Immature natural killer cell (primary cell): ENCODE measurements at regions not wholly inside any gene's neighbourhood (a gene's known extent, or its start where the extent isn't known, plus 50 kb on each side); places are given as distances from the start of the nearest gene placed in this dataset.
"Not testable (repeated sequence)": the region's sequence is repeated elsewhere in the genome, so short reads cannot be mapped to it uniquely, and the experiment has no call there.

Experiments
- DNase-seq, 3 donors: peaks; one replicate each; pipeline ENCODE4 v3.0.0; 2022; ENCODE audit warnings: mixed read lengths in 1 of 3
- H3K27ac Mint-ChIP-seq, 6 donors: one replicate each; pipeline ENCODE4 v1.8.0; 2020; ENCODE audit warnings: mixed read lengths in 6 of 6, mild to moderate bottlenecking in 5 of 6, inconsistent platforms in 4 of 6, moderate library complexity in 3 of 6
- H3K27me3 Mint-ChIP-seq, 3 donors: one replicate each; pipeline ENCODE4 v1.8.0; 2020 to 2021; ENCODE audit warnings: low read depth in 3 of 3, mild to moderate bottlenecking in 3 of 3, mixed read lengths in 3 of 3, moderate library complexity in 3 of 3, inconsistent platforms in 1 of 3
- H3K36me3 Mint-ChIP-seq, 3 donors: one replicate each; pipeline ENCODE4 v1.8.0; 2020; ENCODE audit warnings: mixed read lengths in 3 of 3, inconsistent platforms in 2 of 3, mild to moderate bottlenecking in 2 of 3
- H3K4me1 Mint-ChIP-seq, 2 donors: one replicate each; pipeline ENCODE4 v1.8.0; 2020; ENCODE audit warnings: inconsistent platforms in 2 of 2, mild to moderate bottlenecking in 2 of 2, mixed read lengths in 2 of 2, moderate library complexity in 1 of 2
- H3K4me3 Mint-ChIP-seq, 5 donors: one replicate each; pipeline ENCODE4 v1.8.0; 2020; ENCODE audit warnings: mild to moderate bottlenecking in 5 of 5, mixed read lengths in 5 of 5, inconsistent platforms in 3 of 5, moderate library complexity in 3 of 5
- H3K9me3 Mint-ChIP-seq, 6 donors: one replicate each; pipeline ENCODE4 v1.8.0; 2020; ENCODE audit warnings: mild to moderate bottlenecking in 6 of 6, mixed read lengths in 6 of 6, inconsistent platforms in 4 of 6, moderate library complexity in 3 of 6

DNA sequence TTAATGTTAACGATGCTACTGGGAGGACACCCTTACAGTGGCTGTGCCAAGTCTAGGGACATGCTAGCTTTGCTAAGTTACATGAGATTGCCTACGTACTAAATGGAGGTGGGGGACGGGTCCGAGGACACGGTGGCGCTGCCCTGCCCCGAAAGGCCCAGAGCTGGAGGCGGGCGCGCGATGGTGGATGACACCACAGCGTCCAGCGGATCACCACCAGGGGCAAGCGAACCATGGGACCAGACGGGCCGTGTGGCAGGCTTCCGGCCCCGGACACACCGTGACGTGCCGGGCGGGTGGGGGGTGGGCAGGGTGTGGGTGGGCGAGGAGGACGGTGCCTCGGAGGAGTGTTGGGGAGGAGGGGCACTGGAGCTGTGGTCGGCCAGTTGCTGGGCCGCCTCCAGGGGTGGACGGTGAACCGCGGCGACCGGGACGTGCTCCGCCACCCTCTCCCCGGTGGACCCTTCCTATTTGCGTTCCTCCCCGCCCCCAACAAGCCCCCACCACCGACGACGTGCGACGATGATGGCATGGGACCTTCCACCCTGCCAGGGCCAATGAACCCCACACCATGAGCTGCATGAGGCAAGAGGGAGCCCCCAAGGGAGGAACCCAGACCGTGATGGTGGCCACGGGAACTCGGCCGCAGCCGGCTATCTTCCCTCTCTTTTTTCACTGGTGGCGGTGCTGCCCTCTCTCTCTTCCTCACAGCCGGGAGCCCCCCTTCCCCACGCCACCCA is 773.3 kb upstream of the DEFB115 start:
- Mint-ChIP-seq H3K27ac (no peak overlapping the region), H3K4me3 (no peak overlapping the region), H3K27me3 (peaks cover 0 to 6% (median 2%) of the 10 kb centered on the region in 3 donors), H3K4me1 (no peaks in the 10 kb centered on the region), H3K9me3 (peaks cover 6 to 46% (median 37%) of the 10 kb centered on the region in 6 donors), H3K36me3 (peaks cover 0 to 6% (median 0%) of the 10 kb centered on the region in 3 donors)
- DNase-seq: no peak

DNA sequence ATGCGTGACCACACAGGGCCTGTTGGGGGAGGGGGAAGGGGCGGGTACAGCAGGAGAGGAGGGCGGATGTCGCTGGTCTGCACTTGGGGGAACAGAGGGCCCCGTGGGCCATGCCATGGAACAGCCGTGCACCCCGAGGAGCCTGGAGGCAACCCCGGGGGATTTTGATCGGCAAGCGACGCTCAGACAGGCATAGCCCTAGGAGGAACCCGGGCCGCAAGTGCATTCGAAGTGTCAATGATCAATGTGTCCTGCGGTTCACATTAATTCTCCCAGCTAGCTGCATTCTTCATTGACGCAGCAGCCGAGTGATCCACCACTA is 772.8 kb upstream of the DEFB115 start:
- peaks cover 0 to 6% (median 2%) of the 10 kb centered on the region in 3 donors for H3K27me3 Mint-ChIP-seq
- H3K27ac Mint-ChIP-seq: no peak overlapping the region
- H3K4me1 Mint-ChIP-seq: no peaks in the 10 kb centered on the region
- H3K4me3 Mint-ChIP-seq: no peak overlapping the region
- H3K9me3 Mint-ChIP-seq: peaks cover 6 to 45% (median 34%) of the 10 kb centered on the region in 6 donors
- peaks cover 0 to 6% (median 0%) of the 10 kb centered on the region in 3 donors for H3K36me3 Mint-ChIP-seq
- DNase-seq: no peak

GRCh38 chr20:30485331-30486102 is 771.9 kb upstream of the DEFB115 start:
- H3K36me3 Mint-ChIP-seq: peaks cover 0 to 6% (median 0%) of the 10 kb centered on the region in 3 donors
- no peak for DNase-seq
- H3K9me3 Mint-ChIP-seq: peaks cover 6 to 42% (median 31%) of the 10 kb centered on the region in 6 donors
- peaks cover 0 to 6% (median 2%) of the 10 kb centered on the region in 3 donors for H3K27me3 Mint-ChIP-seq
- H3K4me1 Mint-ChIP-seq: no peaks in the 10 kb centered on the region
- no peak overlapping the region for H3K4me3 Mint-ChIP-seq
- H3K27ac Mint-ChIP-seq: no peak overlapping the region

DNA sequence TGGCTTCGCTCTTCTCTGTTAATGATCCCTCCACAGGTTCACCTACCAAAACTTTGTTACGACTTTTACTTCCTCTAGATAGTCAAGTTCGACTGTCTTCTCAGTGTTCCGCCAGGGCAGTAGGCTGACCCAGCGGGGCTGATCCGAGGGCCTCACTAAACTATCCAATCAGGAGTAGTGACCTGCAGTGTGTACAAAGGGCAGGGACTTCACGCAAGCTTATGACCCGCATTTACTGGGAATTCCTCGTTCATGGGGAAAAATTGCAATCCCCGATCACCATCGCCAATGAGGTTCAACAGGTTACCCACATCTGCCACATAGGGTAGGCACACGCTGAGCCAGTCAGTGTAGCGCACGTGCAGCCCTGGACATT is 771.4 kb upstream of the DEFB115 start:
- Mint-ChIP-seq H3K27me3 (peaks cover 0 to 6% (median 4%) of the 10 kb centered on the region in 3 donors), H3K9me3 (peaks cover 6 to 45% (median 33%) of the 10 kb centered on the region in 6 donors), H3K4me3 (no peak overlapping the region), H3K4me1 (no peaks in the 10 kb centered on the region), H3K36me3 (peaks cover 0 to 10% (median 4%) of the 10 kb centered on the region in 3 donors), H3K27ac (no peak overlapping the region)
- no peak for DNase-seq

DNA sequence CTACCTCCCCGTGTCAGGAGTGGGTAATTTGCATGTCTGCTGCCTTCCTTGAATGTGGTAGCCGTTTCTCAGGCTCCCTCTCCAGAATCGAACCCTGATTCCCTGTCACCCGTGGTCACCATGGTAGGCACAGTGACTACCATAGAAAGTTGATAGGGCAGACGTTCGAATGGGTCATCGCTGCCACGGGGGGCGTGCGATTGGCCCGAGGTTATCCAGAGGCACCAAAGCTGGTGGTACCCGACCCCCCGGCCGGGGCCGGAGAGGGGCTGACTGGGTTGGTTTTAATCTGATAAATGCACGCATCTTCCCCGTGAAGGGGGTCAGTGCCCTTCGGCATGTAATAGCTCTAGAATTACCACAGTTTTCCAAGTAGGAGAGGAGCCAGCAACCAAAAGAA is 770.0 kb upstream of the DEFB115 start:
- not testable (repeated sequence) for H3K4me3 Mint-ChIP-seq, H3K27me3 Mint-ChIP-seq, H3K4me1 Mint-ChIP-seq, DNase-seq, H3K36me3 Mint-ChIP-seq, H3K27ac Mint-ChIP-seq
- H3K9me3 Mint-ChIP-seq: peaks cover 10 to 41% (median 33%) of the 10 kb centered on the region in 6 donors

DNA sequence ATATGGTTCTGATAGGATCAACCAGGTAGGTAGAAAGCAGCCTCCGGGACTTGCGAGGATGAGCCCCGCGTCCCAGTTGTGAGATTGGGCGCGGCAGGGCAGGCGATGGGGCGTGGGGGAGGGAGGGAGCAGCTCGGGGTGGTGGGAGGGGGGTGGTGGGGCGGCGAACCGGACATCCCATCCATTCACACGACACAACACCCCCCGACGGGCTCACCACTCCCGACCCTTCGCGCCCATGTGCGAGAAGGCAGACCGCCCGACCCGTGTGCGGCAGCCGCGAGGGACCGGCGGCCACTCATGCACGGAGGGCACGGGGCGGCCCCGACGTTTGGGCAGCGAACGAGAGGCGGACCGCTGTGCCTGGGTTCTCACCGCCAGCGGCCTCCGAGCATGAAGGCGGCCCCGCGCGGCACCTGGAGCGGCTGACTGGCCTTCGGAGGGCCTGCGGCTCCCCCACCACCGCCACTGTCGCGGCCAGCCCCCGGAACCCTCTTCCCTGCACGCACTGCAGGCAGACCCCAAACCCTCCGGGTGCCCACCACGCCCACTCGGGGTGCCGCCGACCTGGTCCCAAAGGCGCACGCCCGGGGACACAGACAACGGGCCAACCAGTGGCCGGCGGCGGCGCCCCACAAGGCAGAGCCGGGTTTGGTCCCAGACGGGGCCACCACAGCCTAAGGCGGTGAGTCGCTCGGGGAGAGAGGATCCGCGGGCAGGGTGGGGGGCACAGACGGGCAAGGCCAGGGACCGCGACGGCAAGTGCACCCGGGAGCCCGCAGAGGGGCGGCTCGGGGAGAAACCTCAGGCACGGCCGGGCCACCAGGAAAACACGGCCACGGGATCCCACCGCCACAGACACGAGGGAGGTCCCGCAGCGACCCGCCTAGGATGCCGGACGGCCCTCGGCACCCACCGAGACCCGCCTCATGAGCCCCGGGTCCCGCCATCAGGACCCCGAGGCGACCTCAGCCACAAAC is 769.2 kb upstream of the DEFB115 start:
- Mint-ChIP-seq H3K4me1 (no peaks in the 10 kb centered on the region), H3K27me3 (peaks cover 0 to 6% (median 4%) of the 10 kb centered on the region in 3 donors), H3K4me3 (no peak overlapping the region), H3K9me3 (peaks cover 10 to 41% (median 33%) of the 10 kb centered on the region in 6 donors), H3K36me3 (peaks cover 0 to 10% (median 5%) of the 10 kb centered on the region in 3 donors), H3K27ac (no peak overlapping the region)
- DNase-seq: no peak

GRCh38 chr20:30488941-30489613 is 768.4 kb upstream of the DEFB115 start:
- Mint-ChIP-seq H3K27me3 (peaks cover 0 to 6% (median 4%) of the 10 kb centered on the region in 3 donors), H3K4me1 (no peaks in the 10 kb centered on the region), H3K36me3 (peaks cover 0 to 10% (median 5%) of the 10 kb centered on the region in 3 donors), H3K27ac (no peak overlapping the region), H3K9me3 (peaks cover 10 to 38% (median 30%) of the 10 kb centered on the region in 6 donors), H3K4me3 (no peak overlapping the region)
- DNase-seq: no peak

DNA sequence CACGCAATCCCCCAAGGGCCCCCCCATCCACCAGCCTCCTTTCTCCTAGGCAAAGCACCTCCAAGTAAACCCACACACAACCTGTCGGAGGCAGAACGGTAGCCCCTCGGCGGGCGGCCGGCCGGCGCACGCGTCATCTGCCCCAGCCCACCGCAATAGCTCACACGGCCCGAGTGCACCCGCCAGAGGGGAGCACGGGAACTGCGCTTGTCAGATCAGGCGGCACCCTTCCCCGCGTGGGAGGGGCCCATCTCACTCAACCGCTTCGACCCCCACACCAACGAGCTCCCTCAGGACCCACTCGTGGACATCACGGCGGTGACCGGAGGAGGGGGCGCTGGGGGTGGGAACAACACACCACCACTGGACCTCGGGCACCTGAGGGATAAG is 767.9 kb upstream of the DEFB115 start:
- H3K27me3 Mint-ChIP-seq: peaks cover 0 to 6% (median 4%) of the 10 kb centered on the region in 3 donors
- peaks cover 16 to 39% (median 31%) of the 10 kb centered on the region in 6 donors for H3K9me3 Mint-ChIP-seq

GRCh38 chr20:30491016-30491415 is 766.4 kb upstream of the DEFB115 start:
- DNase-seq: no peak
- no peak overlapping the region for H3K27ac Mint-ChIP-seq
- peaks cover 0 to 7% (median 5%) of the 10 kb centered on the region in 3 donors for H3K36me3 Mint-ChIP-seq
- no peak overlapping the region for H3K4me3 Mint-ChIP-seq
- peaks cover 12 to 36% (median 26%) of the 10 kb centered on the region in 6 donors for H3K9me3 Mint-ChIP-seq
- H3K27me3 Mint-ChIP-seq: peaks cover 0 to 6% (median 4%) of the 10 kb centered on the region in 3 donors
- no peaks in the 10 kb centered on the region for H3K4me1 Mint-ChIP-seq

More for the DNA sequence above, 767.9 kb upstream of the DEFB115 start:
- H3K4me3 Mint-ChIP-seq: no peak overlapping the region
- H3K36me3 Mint-ChIP-seq: peaks cover 0 to 10% (median 5%) of the 10 kb centered on the region in 3 donors
- H3K4me1 Mint-ChIP-seq: no peaks in the 10 kb centered on the region
- DNase-seq: no peak
- no peak overlapping the region for H3K27ac Mint-ChIP-seq

- not testable (repeated sequence) for H3K4me3 Mint-ChIP-seq, H3K4me1 Mint-ChIP-seq, H3K27ac Mint-ChIP-seq, H3K36me3 Mint-ChIP-seq, H3K27me3 Mint-ChIP-seq, DNase-seq
- peaks cover 2 to 19% (median 10%) of the 10 kb centered on the region in 6 donors for H3K9me3 Mint-ChIP-seq
Observed at GRCh38 chr20:30496656-30497055, 760.8 kb upstream of the DEFB115 start.

- not testable (repeated sequence) for H3K4me1 Mint-ChIP-seq, DNase-seq, H3K27ac Mint-ChIP-seq, H3K4me3 Mint-ChIP-seq, H3K27me3 Mint-ChIP-seq, H3K36me3 Mint-ChIP-seq
- peaks cover 2 to 19% (median 7%) of the 10 kb centered on the region in 6 donors for H3K9me3 Mint-ChIP-seq
Observed at GRCh38 chr20:30497191-30497590, 760.3 kb upstream of the DEFB115 start.

DNA sequence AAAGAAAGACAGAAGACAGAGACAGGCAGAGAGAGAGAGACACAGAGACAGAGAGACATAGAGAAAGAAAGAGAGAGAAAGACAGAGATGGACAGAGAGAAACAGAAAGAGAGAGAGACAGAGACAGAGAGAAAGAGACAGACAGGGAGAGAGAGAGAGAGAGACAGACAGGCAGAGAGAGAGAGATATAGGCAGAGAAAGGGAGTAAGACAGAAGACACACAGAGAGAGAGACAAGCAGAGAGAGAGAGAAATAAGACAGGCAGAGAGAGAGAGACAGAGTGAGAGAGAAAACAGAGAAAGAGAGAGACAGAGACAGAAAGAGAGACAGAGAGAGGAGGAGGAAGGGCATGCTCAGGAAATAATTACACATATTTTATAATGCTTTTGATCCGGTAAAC is 758.3 kb upstream of the DEFB115 start:
- Mint-ChIP-seq H3K4me1 (no peaks in the 10 kb centered on the region), H3K27me3 (no peaks in the 10 kb centered on the region), H3K4me3 (no peak overlapping the region), H3K27ac (no peak overlapping the region), H3K9me3 (peaks cover 0 to 14% (median 6%) of the 10 kb centered on the region in 6 donors), H3K36me3 (no peaks in the 10 kb centered on the region)
- no peak for DNase-seq
